Head of caudate nucleus (tissue), 42 donors: ENCODE measurements at regions not wholly inside any gene's neighbourhood (a gene's known extent, or its start where the extent isn't known, plus 50 kb on each side); places are given as distances from the start of the nearest gene placed in this dataset.
"Not testable (repeated sequence)": the region's sequence is repeated elsewhere in the genome, so short reads cannot be mapped to it uniquely, and the experiment has no call there.

Experiments used
- DNase-seq, 42 donors: peaks; one replicate each; pipeline versions ENCODE4 v3.0.0 to v3.0.0-alpha.2; 2020 to 2021; ENCODE audit warnings: mixed read lengths in 7 of 42
- intact Hi-C: fragments of 100-400 bp; cut with DNase I; formaldehyde crosslinking; loops from one replicate; pipeline ENCODE4 v1.15.0; 2022

DNA sequence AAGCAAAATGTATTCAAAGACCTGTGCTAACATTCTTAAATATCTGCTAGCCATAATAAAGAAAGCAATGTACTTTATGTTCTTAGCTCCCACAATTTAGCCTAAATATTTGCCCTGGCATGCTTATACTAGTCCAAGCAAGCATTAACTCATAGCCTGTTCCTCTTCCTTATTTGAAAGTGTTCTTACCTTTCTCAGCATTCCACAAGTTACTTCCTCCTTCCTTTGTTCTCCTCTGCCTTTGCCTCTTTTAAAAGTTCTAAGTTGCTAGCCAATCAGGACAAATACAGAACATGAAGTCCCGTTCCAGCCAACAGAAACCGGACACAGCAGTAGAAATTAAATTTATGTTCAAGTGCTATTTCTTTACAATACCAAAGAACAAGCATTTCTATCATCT, 1154.6 kb upstream of the CELF4 start:
- intact Hi-C loops, DNase-seq: not testable (repeated sequence)

DNA sequence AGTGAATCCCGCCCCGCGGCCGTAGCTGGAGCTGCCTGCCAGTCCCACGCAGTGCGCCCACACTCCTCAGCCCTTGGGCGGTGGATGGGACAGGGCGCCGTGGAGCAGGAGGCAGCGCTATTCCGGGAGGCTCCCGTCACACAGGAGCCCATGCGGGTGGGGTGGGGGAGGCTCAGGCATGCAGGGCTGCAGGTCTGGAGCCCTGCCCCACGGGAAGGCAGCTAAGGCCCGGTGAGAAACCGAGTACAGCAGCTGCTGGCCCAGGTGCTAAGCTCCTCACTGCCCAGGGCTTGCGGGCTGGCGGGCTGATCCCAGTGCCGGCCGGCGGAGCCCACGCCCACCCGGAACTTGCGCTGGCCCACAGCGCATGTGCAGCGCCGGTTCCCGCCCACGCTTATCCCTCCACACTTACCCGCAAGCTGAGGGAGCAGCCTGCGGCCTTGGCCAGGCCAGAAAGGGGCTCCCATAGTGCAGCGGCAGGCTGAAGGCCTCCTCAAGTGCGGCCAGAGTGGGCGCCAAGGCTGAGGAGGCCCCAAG, 1152.8 kb upstream of the CELF4 start:
- intact Hi-C loops, result no loop called here
- DNase-seq, result no peak

DNA sequence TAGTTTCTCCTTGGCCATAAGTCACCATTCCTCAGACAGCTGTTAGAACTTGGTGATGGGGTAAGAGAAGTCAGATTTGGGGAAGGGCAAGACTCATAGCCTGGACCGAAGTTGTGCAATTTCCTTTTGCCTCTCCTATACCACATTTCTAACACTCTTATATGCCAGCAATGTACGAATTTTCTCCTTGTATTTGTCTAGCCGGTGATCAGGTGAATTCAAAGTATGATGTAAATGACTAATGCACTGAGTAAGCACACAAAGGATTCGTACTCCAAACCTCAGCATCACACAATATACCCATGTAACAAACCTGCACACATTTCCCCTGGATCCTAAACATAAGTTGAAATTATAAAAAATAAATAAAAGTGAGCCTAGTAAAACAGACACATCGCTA, 1143.5 kb upstream of the CELF4 start:
- intact Hi-C loops, result no loop called here
- no peak for DNase-seq

DNA sequence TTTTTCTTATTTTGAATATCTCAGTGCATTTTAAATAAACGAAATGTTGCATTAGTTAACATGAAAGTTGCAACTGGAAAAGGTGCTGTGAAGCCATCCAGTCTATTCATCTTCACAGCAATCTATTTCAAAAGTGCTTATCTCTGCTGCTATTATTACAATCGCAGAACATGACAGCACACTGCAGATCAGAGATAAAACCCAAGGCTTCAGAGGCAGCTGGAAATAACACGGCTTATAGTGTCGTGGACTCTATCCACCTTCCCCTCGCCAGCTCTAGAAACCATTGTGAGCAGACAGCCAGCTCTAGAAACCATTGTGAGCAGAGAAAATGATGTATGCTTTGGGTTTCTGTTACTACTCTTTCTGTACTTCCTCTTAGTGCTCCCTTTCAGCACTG, 1140.8 kb upstream of the CELF4 start:
- intact Hi-C loops, result no loop called here
- DNase-seq, result no peak

DNA sequence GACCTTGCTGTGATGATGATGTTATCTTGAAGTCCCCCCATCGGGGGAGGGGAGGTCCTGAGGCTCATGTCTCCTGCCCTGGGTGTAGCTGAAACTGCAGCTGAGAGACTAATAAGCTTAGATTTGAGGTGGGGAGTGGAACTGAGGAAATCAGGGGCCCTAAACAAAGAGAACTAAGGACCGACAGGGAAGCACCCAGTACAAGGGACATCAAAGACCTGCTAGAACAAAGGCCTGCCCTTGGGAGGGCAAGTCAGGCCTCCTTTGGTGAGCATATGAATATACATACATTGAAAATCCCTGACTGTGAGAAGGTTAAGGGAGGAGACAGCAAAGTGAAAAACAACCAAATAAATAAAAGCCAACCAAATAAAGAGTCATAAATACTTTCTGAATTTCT, 1132.5 kb upstream of the CELF4 start:
- no peak for DNase-seq
- intact Hi-C loops, result no loop called here

DNA sequence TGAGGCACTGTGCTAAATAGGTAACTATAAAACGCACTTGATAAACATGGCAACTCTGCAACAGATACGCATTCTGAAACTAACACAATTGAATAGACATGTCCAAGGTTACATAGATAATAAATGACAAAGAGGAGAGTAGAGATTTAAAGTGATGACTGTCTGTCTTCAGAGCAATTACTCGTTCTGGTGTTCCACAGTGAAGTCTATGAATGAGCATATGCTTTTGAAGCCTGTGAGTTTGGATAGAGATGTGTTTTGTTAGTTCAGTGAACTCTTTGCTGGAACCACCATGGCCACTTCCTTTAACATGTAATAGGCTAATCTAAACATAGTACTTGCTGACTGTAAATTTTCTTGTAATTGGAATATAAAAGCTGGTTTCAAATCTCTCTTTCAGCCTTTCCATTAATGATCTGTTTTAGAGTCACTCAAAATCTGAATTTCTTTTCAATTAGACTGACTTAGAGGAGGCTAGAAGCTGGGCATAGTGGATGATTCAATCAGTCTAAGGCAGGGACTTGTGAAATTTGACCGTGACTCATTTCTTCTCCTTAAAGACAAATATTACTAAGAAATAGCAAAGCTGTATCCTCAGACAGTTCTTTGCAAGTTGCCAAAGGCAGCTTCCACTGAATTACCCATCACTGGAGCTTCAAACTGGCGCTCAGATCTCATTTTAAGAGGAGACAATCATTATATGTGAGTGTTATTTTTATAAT, 1130.1 kb upstream of the CELF4 start:
- intact Hi-C loops, result no loop called here
- no peak for DNase-seq

DNA sequence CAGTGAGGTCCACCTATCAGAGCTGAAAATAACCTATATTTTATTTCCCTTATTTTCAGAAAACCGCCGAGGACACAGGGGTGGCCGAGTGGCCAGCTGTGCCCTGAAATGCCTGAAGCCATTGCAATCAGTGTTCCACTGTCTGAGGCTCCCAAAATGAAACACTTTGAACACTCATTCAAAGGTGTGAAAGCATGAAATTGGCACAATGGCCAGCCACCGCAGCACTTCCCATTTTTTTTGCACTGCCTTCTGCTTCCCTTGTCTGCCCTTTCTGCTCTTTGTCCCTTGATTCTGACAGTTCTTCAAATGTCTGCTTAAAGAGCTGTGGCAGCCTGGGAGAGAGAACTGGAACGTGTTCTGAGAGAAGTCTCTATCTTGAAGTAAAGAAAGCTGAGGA, 1127.5 kb upstream of the CELF4 start:
- intact Hi-C loops, result no loop called here
- DNase-seq, result no peak

DNA sequence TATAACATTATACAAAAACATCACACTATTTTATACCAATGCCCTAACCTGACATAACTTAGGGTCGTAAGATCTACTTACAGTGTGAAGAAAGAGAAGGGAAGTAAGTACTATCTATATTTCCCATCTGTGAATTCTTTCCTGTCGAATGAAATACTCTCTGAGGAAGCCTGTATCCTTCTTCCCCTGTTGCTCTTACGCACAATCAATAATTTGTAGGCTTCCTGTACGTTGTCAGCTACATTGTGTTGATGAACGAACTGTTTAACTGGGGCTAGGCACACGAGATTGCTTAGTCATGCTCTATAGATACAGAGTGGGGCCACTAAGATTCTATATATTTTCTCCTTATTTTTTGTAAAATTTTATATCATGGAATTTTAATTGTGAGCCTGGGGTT, 1125.0 kb upstream of the CELF4 start:
- DNase-seq, result no peak
- intact Hi-C loops, result no loop called here

DNA sequence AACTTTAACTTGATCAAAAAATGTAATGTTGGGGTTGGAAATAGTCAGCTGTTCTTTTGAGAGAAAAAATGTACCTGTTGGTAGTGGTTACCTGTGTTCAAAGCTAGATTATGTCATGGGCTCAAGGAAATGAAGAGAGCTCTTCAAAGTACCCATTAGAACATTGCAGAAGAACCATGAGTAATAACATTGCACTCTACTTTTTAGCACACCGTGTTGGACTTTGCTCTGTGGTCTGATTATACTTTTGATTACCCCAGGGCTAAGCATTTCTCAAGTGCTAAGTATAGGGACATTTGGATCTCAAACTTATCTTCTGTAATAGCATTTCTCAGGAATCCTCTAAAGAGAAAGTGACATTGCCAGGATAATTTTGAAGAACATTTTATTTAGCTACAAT, 1122.8 kb upstream of the CELF4 start:
- intact Hi-C loops, result no loop called here
- DNase-seq, result no peak

DNA sequence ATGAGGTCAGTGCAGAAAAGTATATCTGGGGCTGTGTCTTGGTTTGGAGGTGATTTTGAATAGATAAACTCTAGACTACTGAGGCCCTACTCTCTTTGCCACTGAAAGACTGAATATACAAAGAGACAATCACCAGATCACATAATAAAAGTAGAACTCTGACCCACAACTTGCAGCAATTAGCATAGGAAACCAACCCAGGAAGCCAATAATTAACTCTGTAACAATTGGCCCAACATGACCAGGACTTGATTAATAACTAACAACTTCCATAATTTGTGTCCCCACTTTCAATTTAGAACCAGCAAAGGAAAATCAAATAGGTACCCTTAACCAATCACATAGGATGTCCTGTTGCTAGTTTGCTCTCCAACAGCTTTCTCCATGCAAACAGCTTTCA, 1104.9 kb upstream of the CELF4 start:
- intact Hi-C loops, result no loop called here
- no peak for DNase-seq

DNA sequence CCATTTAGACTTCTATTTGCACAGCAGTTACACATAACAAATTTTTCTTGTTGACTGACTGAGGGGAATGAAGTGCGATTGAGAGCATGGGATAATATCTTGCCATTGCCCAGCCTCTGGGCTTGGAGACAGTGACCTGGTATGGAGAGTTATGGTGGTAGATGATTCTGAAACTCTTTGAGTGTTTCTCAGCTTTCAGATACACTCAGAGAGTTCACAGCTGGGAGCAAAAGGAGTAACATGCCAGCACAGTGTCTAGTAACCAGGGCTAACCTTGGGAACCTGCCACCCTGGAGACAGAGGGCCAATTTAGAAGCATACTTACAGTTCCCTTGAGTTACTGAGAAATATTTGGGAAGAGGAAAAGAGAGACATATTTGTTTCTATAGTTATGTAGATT, 1099.3 kb upstream of the CELF4 start:
- intact Hi-C loops, result no loop called here
- no peak for DNase-seq

DNA sequence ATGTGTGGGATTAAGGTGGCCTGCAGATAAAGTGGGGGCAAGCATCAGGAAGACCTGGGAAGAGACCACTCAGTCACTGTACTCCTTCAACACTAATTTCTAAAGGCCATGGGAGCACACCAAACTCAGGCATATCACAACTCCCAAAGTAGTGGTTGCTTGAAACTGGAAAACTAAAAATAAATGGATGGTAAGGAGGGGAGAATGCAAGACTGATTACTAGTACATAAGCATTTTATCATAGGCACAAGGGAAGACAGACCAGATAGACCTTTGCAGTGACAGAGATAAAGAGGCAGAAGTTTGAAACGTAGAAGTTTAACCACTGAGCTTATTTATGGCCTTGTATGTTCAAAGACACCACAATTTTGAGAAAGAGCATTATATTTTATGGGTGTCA, 1098.1 kb upstream of the CELF4 start:
- intact Hi-C loops, result no loop called here
- no peak for DNase-seq

DNA sequence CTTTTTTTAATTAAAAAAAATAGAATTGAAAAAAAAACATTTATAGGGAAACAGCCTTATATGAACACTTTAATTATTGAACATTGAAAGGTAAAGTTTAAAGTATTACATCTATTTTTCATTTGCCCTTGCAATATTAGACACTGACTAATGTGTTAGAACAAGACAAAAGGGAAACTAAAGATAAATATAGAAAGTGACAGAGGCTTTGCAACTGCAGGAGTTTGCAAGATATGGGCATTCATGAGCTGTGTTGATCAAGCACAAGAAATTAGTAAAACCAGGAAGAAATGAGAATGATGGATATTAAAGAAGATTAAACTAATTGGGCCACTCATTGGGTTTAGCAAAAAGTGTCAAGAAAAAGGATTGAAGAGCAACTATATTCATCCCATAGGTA, 1097.7 kb upstream of the CELF4 start:
- intact Hi-C loops, result no loop called here
- no peak for DNase-seq

DNA sequence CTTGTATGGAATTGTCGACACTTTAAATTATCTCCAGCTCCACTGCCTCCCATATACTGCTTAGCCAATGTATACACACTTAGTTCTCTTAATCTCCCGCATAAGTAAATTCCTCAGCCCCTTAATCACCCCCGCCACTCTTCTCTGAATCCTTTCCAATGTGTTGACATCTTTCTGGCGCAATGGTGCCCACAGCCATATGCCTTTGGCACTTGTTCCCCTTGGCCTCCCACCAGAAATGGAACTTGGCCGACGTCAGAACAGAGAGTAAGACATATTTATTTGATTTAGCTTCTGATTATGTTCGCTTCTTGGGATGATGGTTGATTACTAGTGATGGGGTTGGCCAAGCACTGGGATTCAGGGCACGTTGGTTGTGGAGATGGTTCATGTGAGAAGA, 1089.3 kb upstream of the CELF4 start:
- no peak for DNase-seq
- intact Hi-C loops, result no loop called here

DNA sequence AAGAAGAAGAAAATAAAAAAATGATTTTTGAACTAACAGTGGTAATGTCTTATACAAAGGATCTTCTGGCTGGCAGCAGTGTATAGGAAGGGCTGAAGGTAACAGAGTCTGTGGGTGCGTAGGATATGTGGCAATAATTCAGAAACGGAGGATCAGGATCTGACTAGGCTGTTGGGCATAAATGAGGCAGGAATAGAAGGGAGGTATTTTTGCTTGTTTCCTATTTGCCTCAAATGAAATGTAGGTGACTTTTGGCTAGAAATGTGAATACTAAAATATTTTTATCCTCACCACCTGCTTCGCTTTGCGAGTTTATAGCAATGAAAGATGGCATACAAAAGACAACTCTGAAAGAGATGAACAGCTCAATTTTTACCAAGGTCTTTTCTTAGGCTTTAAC, 1086.1 kb upstream of the CELF4 start:
- no peak for DNase-seq

DNA sequence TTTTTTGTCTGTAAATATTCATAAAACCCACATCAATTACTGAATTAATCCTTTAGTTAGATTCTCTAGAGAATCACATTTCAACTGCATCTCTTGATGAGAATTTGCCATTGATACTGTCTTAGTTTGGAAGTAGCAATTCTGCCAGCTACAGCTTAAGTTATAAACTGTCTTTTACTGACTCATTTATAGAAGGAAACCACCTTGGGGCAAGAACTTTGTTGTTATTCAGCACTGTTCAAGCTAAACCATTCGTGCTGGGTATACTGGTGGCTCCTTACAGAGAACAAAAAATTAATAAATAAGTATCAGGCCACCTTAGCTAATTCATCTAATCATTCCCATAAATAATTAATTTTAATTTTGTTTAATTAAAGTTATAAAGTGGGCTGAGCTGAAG, 1082.6 kb upstream of the CELF4 start:
- DNase-seq, result no peak
- intact Hi-C loops, result no loop called here

More for the DNA sequence above, 1086.1 kb upstream of the CELF4 start:
- intact Hi-C loops, result no loop called here

DNA sequence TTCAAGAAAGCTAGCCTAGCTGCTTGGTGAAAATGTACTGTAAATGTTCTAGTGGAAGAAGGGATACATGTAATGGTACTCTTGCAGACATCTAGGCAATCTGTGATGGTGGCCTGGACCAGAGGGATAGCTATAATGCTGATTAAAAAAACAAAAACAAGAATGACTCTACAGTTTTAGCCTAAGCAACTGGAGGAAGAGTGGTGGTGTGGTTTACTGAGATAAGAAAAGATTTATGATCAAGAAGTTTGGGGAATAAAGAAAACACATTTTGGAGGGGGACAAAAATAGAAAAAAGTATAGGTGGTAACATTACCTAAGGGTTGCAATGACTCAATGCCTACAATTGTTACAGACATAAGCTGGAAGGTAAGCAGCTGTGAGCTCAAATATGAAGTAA, 1080.7 kb upstream of the CELF4 start:
- no peak for DNase-seq
- intact Hi-C loops, result no loop called here

DNA sequence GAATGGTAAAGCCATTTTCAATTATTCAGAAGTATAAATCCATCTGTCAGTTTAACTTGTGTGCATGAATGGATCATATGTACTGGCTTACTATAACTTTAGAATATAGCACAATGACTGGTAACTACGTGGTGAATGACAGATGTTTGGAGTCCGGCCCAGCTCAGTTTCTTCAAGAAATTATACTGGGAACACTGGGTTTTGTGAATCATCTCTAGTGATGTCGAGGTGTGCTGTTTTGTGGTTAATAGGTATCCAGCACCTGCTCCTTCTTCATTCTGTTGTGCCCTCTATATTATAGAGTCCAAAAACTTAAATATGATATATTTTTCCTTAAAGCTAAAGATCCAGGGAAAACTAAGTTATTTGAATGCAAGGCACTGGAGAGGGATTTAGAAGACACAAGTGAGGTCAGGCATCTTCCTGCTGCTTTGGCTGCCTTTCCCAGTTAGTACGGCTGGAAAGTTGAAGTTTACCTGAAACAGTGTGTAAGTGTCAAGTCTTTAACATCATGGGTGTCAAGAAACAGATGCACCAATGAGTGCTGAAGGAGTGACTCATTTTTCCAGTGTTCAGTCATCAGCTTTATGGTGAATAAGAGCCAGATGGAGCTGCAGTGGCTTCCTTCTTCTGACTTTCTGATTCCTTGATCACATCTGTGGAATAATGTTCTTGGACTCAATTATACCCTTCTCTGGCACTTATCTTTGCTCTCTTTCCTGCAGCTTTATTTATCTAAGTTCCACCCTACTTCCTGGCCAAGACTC, 1079.5 kb upstream of the CELF4 start:
- intact Hi-C loops, result no loop called here
- DNase-seq, result no peak

DNA sequence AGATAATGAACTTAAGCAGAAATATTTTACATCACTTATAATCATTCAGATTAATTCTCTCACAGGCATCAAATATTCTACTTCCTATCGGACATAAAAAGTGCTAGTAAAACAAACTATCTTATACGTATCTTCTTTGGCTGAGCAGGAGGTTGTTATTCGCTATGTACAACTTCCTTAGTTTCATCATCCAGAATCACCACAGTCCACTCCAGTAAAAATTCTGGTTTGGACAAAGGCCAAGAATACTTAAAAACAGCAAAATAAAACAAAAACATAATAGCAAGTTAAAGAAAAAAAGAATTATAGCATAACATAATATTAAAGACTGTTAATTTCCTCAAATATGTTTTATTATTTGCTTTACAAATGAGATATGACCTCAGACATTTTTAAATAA, 1077.1 kb upstream of the CELF4 start:
- DNase-seq, result no peak
- intact Hi-C loops, result no loop called here

DNA sequence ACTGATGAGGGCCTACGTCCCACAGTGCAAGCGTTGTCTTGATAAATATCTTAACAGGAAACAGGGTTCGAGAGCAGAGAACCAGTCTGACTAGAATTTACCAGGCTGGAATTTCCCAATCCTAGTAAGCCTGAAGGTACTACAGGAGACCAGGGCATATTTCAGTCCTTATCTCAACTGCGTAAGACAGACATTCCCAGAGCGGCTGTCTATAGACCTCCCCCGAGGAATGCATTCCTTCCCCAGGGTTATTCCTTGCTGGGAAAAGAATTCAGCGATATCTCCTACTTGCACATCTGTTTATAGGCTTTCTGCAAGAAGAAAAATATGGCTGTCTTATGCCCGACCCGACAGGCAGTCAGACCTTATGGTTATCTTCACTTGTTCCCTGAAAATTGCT, 1074.1 kb upstream of the CELF4 start:
- DNase-seq, intact Hi-C loops: not testable (repeated sequence)
